ENCODE measurements at regions not wholly inside any gene's neighbourhood (a gene's known extent, or its start where the extent isn't known, plus 50 kb on each side); places are given as distances from the start of the nearest gene placed in this dataset.

GRCh38 chr13:53220038-53220437 lies 191.4 kb downstream of the OLFM4 start:
- Histone ChIP-seq H3K36me3 (ENCODE audit: control insufficient read depth in 2 of 2, extremely low read depth in 1 of 2, insufficient read depth in 2 of 2, low read length in 2 of 2) (no peaks in the 10 kb centered on the region), H3K4me1 (ENCODE audit: control insufficient read depth, extremely low read depth, insufficient read depth, low read length) (no peaks in the 10 kb centered on the region), H3K4me2 (ENCODE audit: insufficient read depth, low read length) (no peak overlapping the region), H3K27ac (ENCODE audit: insufficient read depth, low read depth, low read length) (no peak overlapping the region), H3K4me3 (replicated peaks in 1 of 3; ENCODE audit: insufficient read depth in 1 of 3, low read depth in 1 of 3, low read length in 3 of 3) (no peak overlapping the region), H3K9me1 (replicated peaks; ENCODE audit: control insufficient read depth, extremely low read depth, insufficient read depth, low read length) (no peaks in the 10 kb centered on the region), H3K9me3 (replicated peaks; ENCODE audit: control insufficient read depth, insufficient read depth, low read length) (peaks cover 5% of the 10 kb centered on the region), H4K20me1 (replicated peaks; ENCODE audit: control insufficient read depth, extremely low read depth, insufficient read depth, low read length) (no peaks in the 10 kb centered on the region), H2AFZ (ENCODE audit: low read depth, low read length) (no peak overlapping the region), H3K27me3 (ENCODE audit: control insufficient read depth in 2 of 2, insufficient read depth in 2 of 2, low read length in 2 of 2) (no peaks in the 10 kb centered on the region), H3K9ac (replicated peaks; ENCODE audit: extremely low read depth, insufficient read depth, low read length) (no peak overlapping the region), H3K79me2 (ENCODE audit: control insufficient read depth, insufficient read depth, low read length) (no peaks in the 10 kb centered on the region)
- FAIRE-seq (no peak), DNase-seq (ENCODE audit: low read depth, low spot score) (no peak)
- CTCF ChIA-PET = no interaction called here
- dilution Hi-C loops (cut with MboI; ENCODE audit: extremely low pct_ligation_motif_present, low sequenced_read_pairs) (no loop called here), intact Hi-C loops (cut with micrococcal nuclease) (no loop called here)
- POLR2A ChIA-PET = no interaction called here
- BruUV-seq (replicated peaks) = no TSS peak
- TF ChIP-seq, protein P1, sequence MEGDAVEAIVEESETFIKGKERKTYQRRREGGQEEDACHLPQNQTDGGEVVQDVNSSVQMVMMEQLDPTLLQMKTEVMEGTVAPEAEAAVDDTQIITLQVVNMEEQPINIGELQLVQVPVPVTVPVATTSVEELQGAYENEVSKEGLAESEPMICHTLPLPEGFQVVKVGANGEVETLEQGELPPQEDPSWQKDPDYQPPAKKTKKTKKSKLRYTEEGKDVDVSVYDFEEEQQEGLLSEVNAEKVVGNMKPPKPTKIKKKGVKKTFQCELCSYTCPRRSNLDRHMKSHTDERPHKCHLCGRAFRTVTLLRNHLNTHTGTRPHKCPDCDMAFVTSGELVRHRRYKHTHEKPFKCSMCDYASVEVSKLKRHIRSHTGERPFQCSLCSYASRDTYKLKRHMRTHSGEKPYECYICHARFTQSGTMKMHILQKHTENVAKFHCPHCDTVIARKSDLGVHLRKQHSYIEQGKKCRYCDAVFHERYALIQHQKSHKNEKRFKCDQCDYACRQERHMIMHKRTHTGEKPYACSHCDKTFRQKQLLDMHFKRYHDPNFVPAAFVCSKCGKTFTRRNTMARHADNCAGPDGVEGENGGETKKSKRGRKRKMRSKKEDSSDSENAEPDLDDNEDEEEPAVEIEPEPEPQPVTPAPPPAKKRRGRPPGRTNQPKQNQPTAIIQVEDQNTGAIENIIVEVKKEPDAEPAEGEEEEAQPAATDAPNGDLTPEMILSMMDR (IDR thresholded peaks at IDR 0.05; ENCODE audit: extremely low read depth in 1 of 2, insufficient read depth in 1 of 2, low read depth in 1 of 2, low read length in 2 of 2) = no peak
- no peak for TF ChIP-seq POLR2AphosphoS5 (IDR thresholded peaks at IDR 0.05; ENCODE audit: insufficient read depth, low read depth, low read length)
- TF ChIP-seq JUN (IDR thresholded peaks at IDR 0.05; ENCODE audit: borderline replicate concordance, insufficient read depth, insufficient read length, low read depth) = no peak

- Histone ChIP-seq H3K9me3 (replicated peaks; ENCODE audit: control insufficient read depth, insufficient read depth, low read length) (no peaks in the 10 kb centered on the region), H3K4me3 (replicated peaks in 1 of 3; ENCODE audit: insufficient read depth in 1 of 3, low read depth in 1 of 3, low read length in 3 of 3) (no peak overlapping the region), H2AFZ (ENCODE audit: low read depth, low read length) (no peak overlapping the region), H3K9me1 (replicated peaks; ENCODE audit: control insufficient read depth, extremely low read depth, insufficient read depth, low read length) (no peaks in the 10 kb centered on the region), H3K9ac (replicated peaks; ENCODE audit: extremely low read depth, insufficient read depth, low read length) (no peak overlapping the region), H4K20me1 (replicated peaks; ENCODE audit: control insufficient read depth, extremely low read depth, insufficient read depth, low read length) (no peaks in the 10 kb centered on the region), H3K36me3 (ENCODE audit: control insufficient read depth in 2 of 2, extremely low read depth in 1 of 2, insufficient read depth in 2 of 2, low read length in 2 of 2) (no peaks in the 10 kb centered on the region), H3K27me3 (ENCODE audit: control insufficient read depth in 2 of 2, insufficient read depth in 2 of 2, low read length in 2 of 2) (no peaks in the 10 kb centered on the region), H3K79me2 (ENCODE audit: control insufficient read depth, insufficient read depth, low read length) (no peaks in the 10 kb centered on the region), H3K27ac (ENCODE audit: insufficient read depth, low read depth, low read length) (no peak overlapping the region), H3K4me1 (ENCODE audit: control insufficient read depth, extremely low read depth, insufficient read depth, low read length) (no peaks in the 10 kb centered on the region), H3K4me2 (ENCODE audit: insufficient read depth, low read length) (no peak overlapping the region)
- dilution Hi-C loops (cut with MboI; ENCODE audit: extremely low pct_ligation_motif_present, low sequenced_read_pairs) (no loop called here), intact Hi-C loops (cut with micrococcal nuclease) (no loop called here)
- no TSS peak for BruUV-seq (replicated peaks)
- POLR2A ChIA-PET = no interaction called here
- CTCF ChIA-PET = no interaction called here
- TF ChIP-seq MYC (IDR thresholded peaks at IDR 0.05; ENCODE audit: low read depth, low read length) = no peak
- no peak for TF ChIP-seq FOS (IDR thresholded peaks at IDR 0.05; ENCODE audit: borderline replicate concordance, insufficient read depth, low read length)
- no peak for TF ChIP-seq GATA2 (IDR thresholded peaks at IDR 0.05; ENCODE audit: insufficient read depth, insufficient read length, low read depth, low read length)
- TF ChIP-seq, protein P2, sequence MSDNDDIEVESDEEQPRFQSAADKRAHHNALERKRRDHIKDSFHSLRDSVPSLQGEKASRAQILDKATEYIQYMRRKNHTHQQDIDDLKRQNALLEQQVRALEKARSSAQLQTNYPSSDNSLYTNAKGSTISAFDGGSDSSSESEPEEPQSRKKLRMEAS (IDR thresholded peaks at IDR 0.05; ENCODE audit: insufficient read depth, insufficient read length) = no peak
- TF ChIP-seq, protein P1 (IDR thresholded peaks at IDR 0.05; ENCODE audit: extremely low read depth in 1 of 2, insufficient read depth in 1 of 2, low read depth in 1 of 2, low read length in 2 of 2) = no peak
- no peak for TF ChIP-seq JUN (IDR thresholded peaks at IDR 0.05; ENCODE audit: borderline replicate concordance, insufficient read depth, insufficient read length, low read depth)
- no peak for TF ChIP-seq POLR2AphosphoS5 (IDR thresholded peaks at IDR 0.05; ENCODE audit: insufficient read depth, low read depth, low read length)
- TF ChIP-seq EZH2 (IDR thresholded peaks at IDR 0.05; ENCODE audit: borderline replicate concordance, low read depth, low read length, severe bottlenecking) = no peak
- no peak for TF ChIP-seq POLR2A (IDR thresholded peaks at IDR 0.05; ENCODE audit: low read depth, low read length)
- FAIRE-seq = no peak
- DNase-seq (ENCODE audit: low read depth, low spot score) = no peak
Measured at GRCh38 chr13:53237696-53238095, 209.1 kb downstream of the OLFM4 start.
